ENCODE measurements at regions not wholly inside any gene's neighbourhood (a gene's known extent, or its start where the extent isn't known, plus 50 kb on each side); places are given as distances from the start of the nearest gene placed in this dataset.

- no peak overlapping the region for H3K27ac ChIP-seq
- CTCF ChIA-PET, result no interaction called here
- POLR2A ChIA-PET, result no interaction called here
- H3K9me3 ChIP-seq, result no peaks in the 10 kb centered on the region
- no peak overlapping the region for H3K4me3 ChIP-seq
- TF ChIP-seq RNF2 (IDR thresholded peaks at IDR 0.05; ENCODE audit: borderline replicate concordance, low read depth) (no peak), KDM1A (IDR thresholded peaks at IDR 0.05; ENCODE audit: low read depth) (no peak), USF2 (IDR thresholded peaks at IDR 0.05) (no peak), CTCF (IDR thresholded peaks at IDR 0.05) (no peak), RFX5 (IDR thresholded peaks at IDR 0.05) (no peak), FOSL2 (IDR thresholded peaks at IDR 0.05) (no peak), FOSL2 (CRISPR knock-in tag; IDR thresholded peaks at IDR 0.05) (no peak), HEYL (CRISPR knock-in tag; IDR thresholded peaks at IDR 0.05) (no peak)
- FAIRE-seq (no peak), ATAC-seq (no peak), DNase-seq (ENCODE audit: low read depth in 1 of 2, low spot score in 1 of 2) (no peak)
- no peak overlapping the region for H3K4me2 ChIP-seq
- peaks cover 1% of the 10 kb centered on the region; the same call in 1 of the 3 replicates for H3K4me1 ChIP-seq
- 89% methylated on average over 1 of the region's 1 CpG for WGBS (ENCODE audit: missing lambda C conversion rate)
Observed at GRCh38 chr6:148118244-148118643, 224.4 kb upstream of the SASH1 start.

GRCh38 chr6:148128014-148128730 lies 214.5 kb upstream of the SASH1 start:
- Histone ChIP-seq H3K27ac (peak overlapping the region; percentile 17 to 73; a peak in 5 of 6 replicates), H3K4me1 (peaks cover 24% of the 10 kb centered on the region), H3K4me2 (peak overlapping the region; percentile 28), H3K4me3 (no peak overlapping the region), H3K9me3 (peaks cover 4% of the 10 kb centered on the region; the same call in 2 of the 3 replicates)
- peak; percentile 29 to 83; a peak in 3 of 6 replicates for ATAC-seq
- CTCF ChIA-PET, result no interaction called here
- WGBS (ENCODE audit: missing lambda C conversion rate), result 63% methylated on average over 6 of the region's 6 CpGs
- TF ChIP-seq SREBF2 (IDR thresholded peaks at IDR 0.05), result no peak
- TF ChIP-seq PHF8 (IDR thresholded peaks at IDR 0.05; ENCODE audit: borderline replicate concordance, low read depth), result no peak
- no peak for TF ChIP-seq CBX8 (IDR thresholded peaks at IDR 0.05)
- TF ChIP-seq CBX2 (IDR thresholded peaks at IDR 0.05; ENCODE audit: borderline replicate concordance, low read depth), result no peak
- no peak for TF ChIP-seq HDAC2 (IDR thresholded peaks at IDR 0.05)
- no peak for TF ChIP-seq MAZ (IDR thresholded peaks at IDR 0.05; ENCODE audit: borderline replicate concordance, low read depth, low read length)
- TF ChIP-seq HOXB13 (CRISPR knock-in tag; IDR thresholded peaks at IDR 0.05; ENCODE audit: low read depth), result no peak
- TF ChIP-seq HOXA7 (CRISPR knock-in tag; IDR thresholded peaks at IDR 0.05), result no peak
- TF ChIP-seq MYC (IDR thresholded peaks at IDR 0.05; ENCODE audit: borderline replicate concordance, low read length), result no peak
- TF ChIP-seq FOSB (CRISPR knock-in tag; IDR thresholded peaks at IDR 0.05), result no peak
- 0 out of 2 replicates have a peak, but pooled peaks have one; percentile 20 for TF ChIP-seq FOSL2 (IDR thresholded peaks at IDR 0.05)
- TF ChIP-seq FOSL2 (CRISPR knock-in tag; IDR thresholded peaks at IDR 0.05), result peak; percentile 26
- no peak for TF ChIP-seq BCL3 (IDR thresholded peaks at IDR 0.05)
- TF ChIP-seq CEBPB (IDR thresholded peaks at IDR 0.05), result peak; percentile 18 to 38; a peak in 2 of 4 replicates
- TF ChIP-seq RNF2 (IDR thresholded peaks at IDR 0.05; ENCODE audit: borderline replicate concordance, low read depth), result no peak
- no peak for TF ChIP-seq EP300 (IDR thresholded peaks at IDR 0.05)
- TF ChIP-seq RFX5 (IDR thresholded peaks at IDR 0.05), result no peak
- TF ChIP-seq ZC3H11A (IDR thresholded peaks at IDR 0.05), result no peak
- 0 out of 2 replicates have a peak, but pooled peaks have one; percentile 28 for TF ChIP-seq JUNB (IDR thresholded peaks at IDR 0.05)
- TF ChIP-seq ZSCAN20 (CRISPR knock-in tag; IDR thresholded peaks at IDR 0.05), result no peak
- TF ChIP-seq NPAS2 (CRISPR knock-in tag; IDR thresholded peaks at IDR 0.05; ENCODE audit: borderline replicate concordance), result no peak
- TF ChIP-seq HMGXB4 (CRISPR knock-in tag; IDR thresholded peaks at IDR 0.05; ENCODE audit: borderline replicate concordance), result no peak
- no peak for TF ChIP-seq SMC3 (IDR thresholded peaks at IDR 0.05)
- TF ChIP-seq ATOH8 (CRISPR knock-in tag; IDR thresholded peaks at IDR 0.05; ENCODE audit: low read depth), result no peak
- no peak for TF ChIP-seq RAD21 (conservative IDR thresholded peaks at IDR 0.05 in 1 of 2, IDR thresholded peaks at IDR 0.05 in 1 of 2)
- TF ChIP-seq ZFP36 (IDR thresholded peaks at IDR 0.05; ENCODE audit: borderline replicate concordance, partially characterized antibody), result no peak
- DNase-seq (ENCODE audit: low read depth in 1 of 2, low spot score in 1 of 2), result no peak
- POLR2A ChIA-PET, result no interaction called here
- no peak for FAIRE-seq
